B cell (primary cell): ENCODE measurements at regions not wholly inside any gene's neighbourhood (a gene's known extent, or its start where the extent isn't known, plus 50 kb on each side); places are given as distances from the start of the nearest gene placed in this dataset.

ENCODE experiments used
- CTCF ChIP-seq: fragments of 200-600 bp; IDR thresholded peaks from one replicate; pipeline ENCODE4 v1.8.0; 2022; ENCODE audit warnings: antibody characterized with exemption, mild to moderate bottlenecking
- EZH2 ChIP-seq: IDR thresholded peaks from 2 replicates; pipeline ENCODE4 v1.6.1; 2012; ENCODE audit warnings: borderline replicate concordance, low read depth, mild to moderate bottlenecking, moderate library complexity, low read length; ENCODE audit not compliant: insufficient read depth, poor library complexity, severe bottlenecking

DNA sequence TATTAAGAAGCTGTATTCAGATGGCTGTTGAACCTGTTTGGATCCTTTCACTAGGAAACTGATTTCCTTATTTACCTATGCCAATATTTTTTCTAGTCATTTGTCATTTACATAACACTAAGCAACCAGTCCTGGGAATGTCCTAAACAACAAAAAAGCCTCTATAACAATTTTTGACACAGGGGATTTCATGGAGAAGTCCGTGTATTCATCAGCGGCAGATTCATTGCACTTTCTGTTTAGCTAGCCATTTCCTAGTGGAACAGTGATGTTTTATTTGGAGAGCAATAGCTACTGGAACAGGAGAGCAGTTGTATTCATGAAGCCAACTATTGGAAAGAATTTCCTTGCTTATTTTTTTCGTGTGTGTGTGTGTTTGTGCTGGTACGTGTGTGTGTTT, 604.3 kb upstream of the POU3F3 start:
- no peak for TF ChIP-seq CTCF
- TF ChIP-seq EZH2 = no peak
